Keratinocyte (primary cell): ENCODE measurements at regions not wholly inside any gene's neighbourhood (a gene's known extent, or its start where the extent isn't known, plus 50 kb on each side); places are given as distances from the start of the nearest gene placed in this dataset.

ENCODE experiments used
- DNase-seq: peaks from one replicate; pipeline ENCODE4 v3.0.0-alpha.2; 2011; ENCODE audit warnings: low read depth, missing footprints, low spot score
- FAIRE-seq: peaks from 2 replicates; lab custom pipeline; 2011; peaks lifted over from hg19 to GRCh38; lab: Jason Lieb, UNC
- H2AFZ ChIP-seq: 2 replicates; pipeline ENCODE4 v1.6.0; 2012; ENCODE audit warnings: low read length, control low read depth, inconsistent platforms; ENCODE audit not compliant: control insufficient read depth
- H3K27ac ChIP-seq: 2 replicates; pipeline ENCODE4 v1.5.1; 2011; ENCODE audit warnings: low read length; ENCODE audit not compliant: control insufficient read depth, insufficient read depth
- H3K27me3 ChIP-seq: 3 replicates; pipeline ENCODE4 v1.6.0; 2011; ENCODE audit warnings: low read length; ENCODE audit not compliant: control insufficient read depth, insufficient read depth; ENCODE audit errors: extremely low read depth
- H3K36me3 ChIP-seq, 2 experiments: 2 replicates in 1 of 2; 3 replicates in 1 of 2; pipeline ENCODE4 v1.5.1; 2011; ENCODE audit warnings: low read length in 2 of 2, mild to moderate bottlenecking in 1 of 2; ENCODE audit not compliant: control insufficient read depth in 2 of 2, insufficient read depth in 2 of 2; ENCODE audit errors: extremely low read depth in 1 of 2
- H3K4me1 ChIP-seq: 3 replicates; pipeline ENCODE4 v1.5.1; 2011; ENCODE audit warnings: low read length; ENCODE audit not compliant: control insufficient read depth, insufficient read depth; ENCODE audit errors: extremely low read depth
- H3K4me2 ChIP-seq: 3 replicates; pipeline ENCODE4 v1.6.0; 2011; ENCODE audit warnings: low read depth, low read length; ENCODE audit not compliant: control insufficient read depth, insufficient read depth; ENCODE audit errors: extremely low read depth
- H3K4me3 ChIP-seq, 3 experiments: fragments of 200-600 bp in 1 of 3; sonication (generic) in 1 of 3; 2 replicates in 2 of 3; 3 replicates in 1 of 3; pipeline ENCODE4 v1.5.1; 2011 to 2016; ENCODE audit warnings: low read length in 3 of 3, mild to moderate bottlenecking in 3 of 3, control low read depth in 2 of 3, inconsistent platforms in 1 of 3, low read depth in 1 of 3, mixed read lengths in 1 of 3, mixed run types in 1 of 3, moderate library complexity in 1 of 3; ENCODE audit not compliant: control insufficient read depth in 2 of 3, insufficient read depth in 2 of 3; ENCODE audit errors: extremely low read depth in 1 of 3
- H3K79me2 ChIP-seq: 2 replicates; pipeline ENCODE4 v1.6.0; 2012; ENCODE audit warnings: low read length; ENCODE audit not compliant: control insufficient read depth, insufficient read depth
- H3K9ac ChIP-seq: 3 replicates; pipeline ENCODE4 v1.6.0; 2011; ENCODE audit warnings: low read length; ENCODE audit not compliant: control insufficient read depth, insufficient read depth; ENCODE audit errors: extremely low read depth
- H3K9me1 ChIP-seq: 3 replicates; pipeline ENCODE4 v1.6.0; 2011; ENCODE audit warnings: low read length; ENCODE audit not compliant: control insufficient read depth, insufficient read depth; ENCODE audit errors: extremely low read depth
- H3K9me3 ChIP-seq: 2 replicates; pipeline ENCODE4 v1.5.1; 2012; ENCODE audit warnings: low read depth, low read length; ENCODE audit not compliant: control insufficient read depth
- H4K20me1 ChIP-seq: 3 replicates; pipeline ENCODE4 v1.6.0; 2011; ENCODE audit warnings: low read length; ENCODE audit not compliant: control insufficient read depth, insufficient read depth; ENCODE audit errors: extremely low read depth
- CTCF ChIP-seq, 3 experiments: IDR thresholded peaks in 1 of 3; conservative IDR thresholded peaks in 1 of 3; optimal IDR thresholded peaks in 1 of 3; 2 replicates in 2 of 3; 3 replicates in 1 of 3; pipeline versions ENCODE3 to v1.5.1; 2011; ENCODE audit warnings: low read length in 3 of 3, mild to moderate bottlenecking in 3 of 3, moderate library complexity in 2 of 3, control low read depth in 1 of 3, inconsistent platforms in 1 of 3; ENCODE audit not compliant: insufficient read depth in 2 of 3; ENCODE audit errors: extremely low read depth in 1 of 3
- EZH2 ChIP-seq: IDR thresholded peaks from one replicate; pipeline ENCODE4 v1.6.1; 2012; ENCODE audit warnings: inconsistent platforms, mild to moderate bottlenecking, low read length, moderate library complexity
- dilution Hi-C: fragments of 300-500 bp; cut with MboI; formaldehyde crosslinking; loops from one replicate; pipeline ENCODE4 v1.7.0; 2020; ENCODE audit warnings: low sequenced_read_pairs; ENCODE audit not compliant: extremely low pct_ligation_motif_present

- TF ChIP-seq CTCF (optimal IDR thresholded peaks at IDR 0.05 in 1 of 3, IDR thresholded peaks at IDR 0.05 in 1 of 3, conservative IDR thresholded peaks at IDR 0.05 in 1 of 3; ENCODE audit: extremely low read depth in 1 of 3, insufficient read depth in 2 of 3, low read length in 3 of 3) = no peak
- no peak for TF ChIP-seq EZH2
- Histone ChIP-seq H3K9ac (no peak overlapping the region), H3K79me2 (no peaks in the 10 kb centered on the region), H3K27ac (no peak overlapping the region), H3K4me2 (no peak overlapping the region), H3K4me1 (peaks cover 2% of the 10 kb centered on the region), H2AFZ (no peak overlapping the region), H3K9me1 (no peaks in the 10 kb centered on the region), H3K4me3 (no peak overlapping the region), H3K27me3 (no peaks in the 10 kb centered on the region), H3K9me3 (no peaks in the 10 kb centered on the region), H3K36me3 (no peaks in the 10 kb centered on the region), H4K20me1 (no peaks in the 10 kb centered on the region)
- no peak for FAIRE-seq
- no peak for DNase-seq
- dilution Hi-C loops = no loop called here
These were observed 1437.9 kb downstream of the REEP3 start for GRCh38 chr10:64959116-64959515.

DNA sequence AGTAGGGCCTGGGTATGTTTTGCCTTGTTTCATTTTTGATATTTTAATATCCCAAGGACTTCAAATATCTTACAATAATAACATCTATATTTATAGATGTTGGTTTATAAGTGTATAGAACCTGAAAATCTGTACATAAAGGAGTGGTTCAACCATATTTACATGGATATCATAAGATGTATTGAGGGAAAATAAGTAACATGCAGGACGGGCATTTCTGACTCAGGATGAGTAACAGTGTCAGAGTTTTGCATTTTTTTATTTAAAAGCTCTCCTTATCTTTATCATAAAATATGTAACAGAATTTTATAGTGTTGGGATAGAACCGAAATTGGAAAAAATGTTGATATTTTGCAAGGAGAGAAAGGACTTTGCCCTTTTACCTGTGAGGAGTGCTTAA, 1438.7 kb downstream of the REEP3 start:
- H3K4me1 ChIP-seq = peaks cover 2% of the 10 kb centered on the region
- H3K79me2 ChIP-seq = no peaks in the 10 kb centered on the region
- DNase-seq (no peak), FAIRE-seq (no peak)
- TF ChIP-seq EZH2 = no peak
- no peak for TF ChIP-seq CTCF (optimal IDR thresholded peaks at IDR 0.05 in 1 of 3, IDR thresholded peaks at IDR 0.05 in 1 of 3, conservative IDR thresholded peaks at IDR 0.05 in 1 of 3; ENCODE audit: extremely low read depth in 1 of 3, insufficient read depth in 2 of 3, low read length in 3 of 3)
- no peaks in the 10 kb centered on the region for H3K27me3 ChIP-seq
- no peak overlapping the region for H3K4me2 ChIP-seq
- no peaks in the 10 kb centered on the region for H3K36me3 ChIP-seq
- dilution Hi-C loops = no loop called here
- H3K9ac ChIP-seq = no peak overlapping the region
- no peaks in the 10 kb centered on the region for H3K9me3 ChIP-seq
- H3K27ac ChIP-seq = no peak overlapping the region
- no peak overlapping the region for H2AFZ ChIP-seq
- no peaks in the 10 kb centered on the region for H3K9me1 ChIP-seq
- H4K20me1 ChIP-seq = no peaks in the 10 kb centered on the region
- H3K4me3 ChIP-seq = no peak overlapping the region
